ENCODE measurements at regions not wholly inside any gene's neighbourhood (a gene's known extent, or its start where the extent isn't known, plus 50 kb on each side); places are given as distances from the start of the nearest gene placed in this dataset.
"Not testable (repeated sequence)": the region's sequence is repeated elsewhere in the genome, so short reads cannot be mapped to it uniquely, and the experiment has no call there.

- FAIRE-seq, result no peak
- no peak for DNase-seq (ENCODE audit: insufficient read length, low spot score)
These were observed 107.6 kb downstream of the KCNJ2 start for GRCh38 chr17:70276906-70277305.

DNA sequence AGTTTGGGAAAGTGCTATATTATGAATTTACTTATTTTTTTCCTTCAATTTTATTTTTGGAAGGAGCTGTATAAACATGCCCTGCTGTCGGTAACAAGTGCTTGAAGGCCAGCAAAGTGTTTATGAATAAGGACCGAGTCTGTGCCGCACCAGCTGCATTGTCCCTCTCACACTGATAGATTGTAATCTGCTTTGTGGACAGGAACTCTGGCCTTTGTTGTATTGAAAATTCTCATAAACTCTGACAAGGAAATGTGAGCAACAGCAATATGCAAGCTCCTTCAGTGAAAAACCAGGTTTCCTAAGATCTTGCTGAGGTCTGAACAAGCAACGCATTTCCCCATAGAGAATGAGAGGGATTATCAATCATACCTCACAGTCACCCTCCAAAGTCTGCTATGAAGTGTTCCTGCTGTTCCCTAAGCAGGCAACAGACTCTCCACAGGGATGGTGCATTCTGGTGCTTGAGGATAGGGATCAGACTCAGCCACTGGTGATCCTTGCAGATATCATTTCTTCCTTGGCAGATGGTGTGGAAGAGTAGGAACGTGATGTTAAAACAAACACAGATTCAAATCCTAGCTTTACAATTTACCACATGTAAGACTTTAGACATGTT, 109.6 kb downstream of the KCNJ2 start:
- DNase-seq (ENCODE audit: insufficient read length, low spot score) (no peak), FAIRE-seq (no peak)

DNA sequence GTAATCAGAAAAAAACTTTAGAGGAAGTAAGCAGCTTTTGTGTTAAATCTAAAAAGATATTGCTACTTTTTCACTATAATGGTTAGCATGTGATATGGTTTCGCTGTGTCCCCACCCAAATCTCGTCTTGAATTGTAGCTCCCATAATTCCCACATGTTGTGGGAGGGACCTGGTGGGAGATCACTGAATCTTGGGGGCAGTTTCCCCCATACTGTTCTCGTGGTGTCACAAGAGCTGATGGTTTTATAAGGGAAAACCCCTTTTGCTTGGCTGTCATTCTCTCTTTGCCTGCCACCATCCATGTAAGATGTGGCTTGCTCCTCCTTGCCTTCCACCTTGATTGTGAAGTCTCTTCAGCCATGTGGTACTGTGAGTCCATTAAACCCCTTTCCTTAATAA, 117.1 kb downstream of the KCNJ2 start:
- DNase-seq (ENCODE audit: insufficient read length, low spot score), result no peak
- FAIRE-seq, result no peak

DNA sequence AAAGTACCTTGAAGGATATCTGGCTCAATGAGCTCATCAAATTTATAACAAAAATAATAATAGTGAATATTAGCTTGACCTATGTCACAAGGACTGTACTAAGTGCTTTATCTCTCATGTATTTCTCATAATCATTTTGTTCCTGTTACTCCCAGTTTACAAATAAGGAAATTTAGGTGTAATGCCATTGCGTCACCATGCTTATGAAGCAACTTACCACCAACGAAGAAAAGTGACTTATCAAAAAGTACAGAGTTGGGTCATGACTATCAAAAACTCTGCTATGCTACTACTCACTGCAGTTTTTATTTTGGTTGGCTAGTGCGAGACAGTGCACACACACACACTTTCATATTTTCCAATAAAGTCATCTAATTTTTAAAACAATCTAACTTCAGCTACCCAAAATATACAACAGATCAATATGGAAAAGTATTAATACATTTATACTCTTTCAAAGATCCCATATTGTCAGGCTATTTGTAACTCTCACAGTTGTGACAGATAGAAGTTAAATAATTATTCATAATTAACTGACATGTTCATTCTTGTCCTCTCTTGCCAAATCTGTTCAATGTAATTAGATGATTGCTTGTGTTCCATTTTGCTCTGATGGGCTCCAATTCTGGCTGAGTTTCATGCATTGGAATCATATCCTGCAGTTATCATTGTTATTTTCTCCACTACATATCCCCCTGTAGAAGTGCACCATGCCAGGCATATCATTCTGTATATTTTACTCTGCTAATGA, 119.4 kb downstream of the KCNJ2 start:
- FAIRE-seq (no peak), DNase-seq (ENCODE audit: insufficient read length, low spot score) (no peak)

- no peak for DNase-seq (ENCODE audit: insufficient read length, low spot score)
- FAIRE-seq, result no peak
These were observed 121.4 kb downstream of the KCNJ2 start for GRCh38 chr17:70290770-70291169.

DNA sequence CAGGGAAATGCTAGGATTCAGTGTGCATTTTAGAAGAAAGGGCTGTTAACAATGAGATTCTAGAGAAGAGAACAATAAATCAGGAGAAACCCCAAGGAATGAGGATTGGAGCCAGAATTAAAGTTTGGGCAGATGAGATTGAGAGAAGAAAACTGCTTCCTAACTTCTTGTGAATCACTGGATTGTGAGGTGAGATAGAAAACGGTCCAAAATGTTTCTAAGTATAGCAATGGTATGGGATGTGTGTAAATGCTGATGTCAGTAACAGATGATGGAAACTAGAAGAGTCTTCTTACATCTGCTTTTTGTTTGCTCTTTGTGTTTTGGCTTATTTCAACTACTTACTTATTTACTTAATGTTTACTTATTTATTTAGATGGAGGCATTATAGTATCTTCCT, 123.0 kb downstream of the KCNJ2 start:
- FAIRE-seq, result no peak

GRCh38 chr17:70293564-70294310, 124.4 kb downstream of the KCNJ2 start:
- not testable (repeated sequence) for FAIRE-seq

More for the DNA sequence above, 123.0 kb downstream of the KCNJ2 start:
- no peak for DNase-seq (ENCODE audit: insufficient read length, low spot score)

DNA sequence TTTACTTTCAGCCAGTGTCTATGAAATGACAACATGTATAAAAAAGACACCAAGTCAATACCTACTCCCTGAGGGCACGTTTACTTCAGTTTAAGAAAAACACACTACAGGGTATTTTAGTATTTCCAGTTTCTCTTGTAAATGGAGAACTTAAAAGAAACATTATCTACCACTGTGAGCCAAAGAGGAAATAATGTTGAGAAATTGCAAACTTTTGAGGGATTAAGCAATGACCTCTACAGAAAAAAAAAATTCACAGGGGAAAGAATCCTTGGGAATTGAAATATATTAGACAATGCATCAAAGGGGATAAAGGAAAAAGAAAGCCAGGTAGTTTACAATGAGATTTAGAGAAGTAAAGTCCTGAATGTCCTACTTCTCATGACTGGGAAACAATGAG, 126.0 kb downstream of the KCNJ2 start:
- no peak for FAIRE-seq

More at GRCh38 chr17:70293564-70294310, 124.4 kb downstream of the KCNJ2 start:
- not testable (repeated sequence) for DNase-seq (ENCODE audit: insufficient read length, low spot score)

GRCh38 chr17:70295731-70296130, 126.4 kb downstream of the KCNJ2 start:
- DNase-seq (ENCODE audit: insufficient read length, low spot score), result no peak
- no peak for FAIRE-seq

More for the DNA sequence above, 126.0 kb downstream of the KCNJ2 start:
- no peak for DNase-seq (ENCODE audit: insufficient read length, low spot score)

DNA sequence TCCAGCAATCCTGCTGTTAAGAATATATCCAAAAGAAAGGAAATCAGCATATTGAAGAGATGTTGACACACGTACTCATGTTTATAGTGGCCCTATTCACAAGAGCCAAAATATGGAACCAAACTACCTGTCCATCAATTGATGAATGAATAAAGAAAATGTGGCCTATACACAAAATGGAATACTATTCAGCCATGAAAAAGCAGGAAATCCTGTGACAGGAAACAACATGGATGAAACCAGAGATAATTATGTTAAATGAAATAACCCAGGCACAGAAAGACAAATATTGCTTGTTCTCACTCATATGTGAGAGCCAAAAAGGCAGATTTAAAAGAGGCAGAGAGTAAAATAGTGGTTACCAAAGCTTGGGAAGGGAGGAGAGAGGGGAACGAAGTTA, 127.1 kb downstream of the KCNJ2 start:
- FAIRE-seq (no peak), DNase-seq (ENCODE audit: insufficient read length, low spot score) (no peak)

- DNase-seq (ENCODE audit: insufficient read length, low spot score), result no peak
- FAIRE-seq, result no peak
These were observed 128.1 kb downstream of the KCNJ2 start for GRCh38 chr17:70297397-70297796.

DNA sequence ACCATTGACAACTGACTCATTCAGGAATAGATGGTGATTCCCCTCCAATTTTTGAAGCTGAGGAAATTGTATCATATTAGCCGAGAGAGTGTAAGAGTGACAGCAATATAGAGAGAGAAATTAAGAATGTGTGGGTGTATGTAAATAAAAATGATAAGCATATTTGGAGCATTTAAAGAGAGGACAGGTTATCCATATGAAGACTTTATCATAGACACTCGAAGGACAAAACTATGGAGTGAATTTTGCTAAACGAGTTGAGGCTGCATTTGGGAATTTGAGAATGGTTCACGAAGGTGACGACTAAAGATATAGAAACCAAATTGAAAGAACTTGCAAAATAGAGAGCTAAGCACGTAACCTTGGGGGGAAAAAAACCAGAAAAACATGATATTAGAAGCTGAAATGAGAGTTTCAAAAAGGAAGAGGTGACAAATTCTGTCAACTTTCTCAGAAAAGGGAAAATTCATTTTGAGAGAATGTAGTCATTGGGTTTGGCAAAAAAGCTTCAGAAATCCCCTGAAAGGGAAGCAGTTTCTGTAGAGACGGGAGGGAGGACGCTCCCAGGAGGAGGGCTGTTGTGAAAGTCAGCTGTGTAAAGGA, 129.7 kb downstream of the KCNJ2 start:
- no peak for FAIRE-seq
- no peak for DNase-seq (ENCODE audit: insufficient read length, low spot score)

DNA sequence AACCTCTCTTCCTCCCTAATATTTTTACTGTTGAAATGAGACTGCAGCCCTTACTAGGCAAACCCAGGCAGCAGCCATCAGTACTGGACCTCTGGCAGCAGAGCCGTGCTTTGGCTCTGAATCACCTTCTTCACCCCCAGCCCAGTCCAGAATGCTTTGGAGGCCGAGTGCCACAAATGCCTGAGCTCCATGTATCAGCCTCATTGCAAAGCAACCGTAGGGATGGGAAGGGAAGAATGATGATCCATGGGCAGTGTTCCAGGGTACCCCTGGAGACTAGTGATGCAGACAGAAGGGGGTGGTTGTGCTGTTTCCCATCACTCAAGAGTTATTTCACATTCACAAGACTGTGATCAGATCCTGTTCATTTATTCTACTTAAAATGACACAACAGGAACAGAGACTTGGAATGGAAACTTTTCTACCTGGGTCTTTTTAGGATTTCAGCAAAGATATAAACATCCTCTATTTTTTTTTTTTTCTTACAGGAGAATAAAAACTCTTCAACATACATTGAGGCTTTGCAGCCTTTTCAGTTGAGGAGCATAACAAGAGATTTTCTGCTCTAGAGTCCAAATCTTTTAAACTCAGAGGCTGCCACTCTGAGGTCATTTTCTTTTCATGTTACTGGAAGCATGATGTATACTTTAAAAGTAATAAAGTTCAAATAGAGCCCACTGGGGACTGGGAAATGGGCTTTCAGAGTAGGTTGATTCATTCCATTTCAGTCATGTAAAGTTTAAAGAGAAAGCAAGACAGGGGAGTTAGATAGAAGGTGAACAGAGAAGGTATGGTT, 138.3 kb downstream of the KCNJ2 start:
- FAIRE-seq (no peak), DNase-seq (ENCODE audit: insufficient read length, low spot score) (no peak)

GRCh38 chr17:70308618-70309017, 139.3 kb downstream of the KCNJ2 start:
- no peak for FAIRE-seq
- DNase-seq (ENCODE audit: insufficient read length, low spot score), result no peak

DNA sequence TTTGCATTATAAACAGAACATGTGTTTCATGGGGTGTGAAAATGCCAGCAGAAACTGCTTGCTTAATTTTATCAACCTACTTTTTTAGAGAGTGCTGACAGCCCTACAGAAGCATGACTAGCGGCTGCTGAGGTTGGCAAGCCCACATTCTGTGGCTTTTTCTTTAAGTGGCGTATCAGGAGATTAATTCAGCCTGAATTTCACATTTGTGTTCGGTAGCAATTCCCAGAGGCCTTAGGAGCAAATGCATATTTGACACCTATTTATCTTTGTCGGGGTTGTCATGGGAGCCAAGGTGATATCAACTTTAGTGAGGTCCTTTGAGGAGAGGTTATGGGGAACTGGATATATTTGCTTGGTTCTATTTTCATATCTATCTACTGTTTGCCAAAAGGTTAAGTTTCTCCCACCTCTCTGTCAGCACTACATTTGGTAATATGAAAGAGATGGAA, 140.9 kb downstream of the KCNJ2 start:
- DNase-seq (ENCODE audit: insufficient read length, low spot score) (no peak), FAIRE-seq (no peak)

GRCh38 chr17:70313086-70313852, 143.9 kb downstream of the KCNJ2 start:
- FAIRE-seq (no peak), DNase-seq (ENCODE audit: insufficient read length, low spot score) (no peak)

DNA sequence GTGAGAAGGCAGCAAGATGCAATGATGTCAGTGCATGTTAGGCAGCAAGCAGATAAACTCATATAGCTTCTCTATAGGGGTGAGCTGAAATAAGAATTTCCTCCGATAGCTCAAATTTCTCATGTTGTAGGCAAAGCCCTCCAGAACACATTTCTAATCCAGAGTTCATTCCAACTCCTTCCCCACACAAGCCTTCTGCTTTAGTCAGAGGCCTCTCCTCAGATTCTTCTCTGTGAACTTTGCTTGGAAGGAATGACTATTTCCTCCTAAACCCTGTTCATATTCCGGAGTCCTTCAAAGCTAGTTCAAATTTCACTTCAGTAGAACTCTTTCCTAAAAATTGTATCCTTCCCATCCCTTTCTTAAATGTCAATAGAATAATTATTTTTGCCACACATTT, 144.8 kb downstream of the KCNJ2 start:
- FAIRE-seq, result no peak

GRCh38 chr17:70314506-70314905, 145.2 kb downstream of the KCNJ2 start:
- DNase-seq (ENCODE audit: insufficient read length, low spot score) (no peak), FAIRE-seq (no peak)

More for the DNA sequence above, 144.8 kb downstream of the KCNJ2 start:
- no peak for DNase-seq (ENCODE audit: insufficient read length, low spot score)

DNA sequence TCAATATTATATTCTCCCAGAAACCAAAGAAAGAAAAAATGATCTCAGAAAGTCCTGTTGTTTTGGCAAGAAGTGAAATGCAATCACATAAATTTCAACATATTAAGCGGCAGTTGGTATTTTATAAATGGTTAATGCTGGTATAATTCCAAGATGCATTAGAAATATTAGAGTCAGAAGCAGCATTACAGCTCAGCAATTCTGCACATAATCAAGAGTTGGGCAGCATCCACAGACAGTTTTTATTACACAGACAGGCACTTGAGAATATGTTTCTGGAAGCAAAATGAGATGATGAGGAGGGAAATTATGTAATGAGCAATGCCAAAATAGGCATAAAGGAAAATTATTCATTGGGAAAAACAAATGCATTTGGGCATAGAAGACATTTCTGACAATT, 148.1 kb downstream of the KCNJ2 start:
- DNase-seq (ENCODE audit: insufficient read length, low spot score), result no peak
- FAIRE-seq, result no peak

DNA sequence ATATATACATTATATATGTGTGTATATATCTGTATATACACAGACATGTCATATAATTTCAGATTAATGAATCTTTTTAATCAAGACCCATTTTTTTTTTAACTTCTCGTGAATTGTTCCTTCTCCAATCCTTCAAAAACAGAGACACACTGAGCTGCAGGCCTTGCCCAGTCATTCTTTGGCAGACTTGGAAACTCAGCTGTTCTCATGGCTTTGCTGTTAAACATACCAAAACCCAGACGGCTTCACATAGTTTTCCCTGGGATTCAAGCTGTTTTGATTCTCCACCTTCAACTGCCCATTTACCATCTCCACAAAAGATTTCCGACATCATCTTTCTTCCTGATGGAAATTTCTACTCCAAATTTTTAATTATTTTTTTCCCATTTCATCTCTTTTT, 148.7 kb downstream of the KCNJ2 start:
- no peak for DNase-seq (ENCODE audit: insufficient read length, low spot score)
- FAIRE-seq, result no peak
